Breast epithelium (tissue), 4 donors: ENCODE measurements at regions not wholly inside any gene's neighbourhood (a gene's known extent, or its start where the extent isn't known, plus 50 kb on each side); places are given as distances from the start of the nearest gene placed in this dataset.

ENCODE experiments used
- DNase-seq, 2 donors: peaks; one replicate each; pipeline ENCODE4 v3.0.0-alpha.2; 2019; ENCODE audit warnings: low spot score in 2 of 2
- H3K27ac ChIP-seq, 2 donors: fragments of 200-600 bp; sonication (generic) in 1 of 2; one replicate each; pipeline ENCODE4 v1.5.1; 2016 to 2019; ENCODE audit warnings: mild to moderate bottlenecking in 1 of 2
- H3K27me3 ChIP-seq, 2 donors: fragments of 200-600 bp; sonication (generic) in 1 of 2; one replicate each; pipeline versions ENCODE4 v1.5.1 to v1.6.0; 2017 to 2019; ENCODE audit warnings: control low read depth in 1 of 2, mild to moderate bottlenecking in 1 of 2
- H3K36me3 ChIP-seq: fragments of 200-600 bp; one replicate; pipeline ENCODE4 v1.5.1; 2019
- H3K4me1 ChIP-seq, 2 donors: fragments of 200-600 bp; sonication (generic); one replicate each; pipeline ENCODE4 v1.5.1; 2016 to 2019; ENCODE audit warnings: control low read depth in 1 of 2
- H3K4me3 ChIP-seq, 3 donors: fragments of 200-600 bp; sonication (generic); 1 replicate in 2 of 3; 2 replicates in 1 of 3; pipeline ENCODE4 v1.5.1; 2016 to 2019; ENCODE audit warnings: mild to moderate bottlenecking in 3 of 3, moderate library complexity in 2 of 3
- H3K9me3 ChIP-seq, 2 donors: fragments of 200-600 bp; sonication (generic) in 1 of 2; one replicate each; pipeline ENCODE4 v1.5.1; 2016 to 2019; ENCODE audit warnings: control low read depth in 1 of 2
- CTCF ChIP-seq, 3 donors: fragments of 450-650 bp; IDR thresholded peaks; one replicate each; pipeline ENCODE4 v1.5.1; 2016 to 2017; ENCODE audit warnings: antibody characterized with exemption in 3 of 3, mild to moderate bottlenecking in 3 of 3, moderate library complexity in 3 of 3
- POLR2A ChIP-seq: fragments of 450-650 bp; IDR thresholded peaks from one replicate; pipeline ENCODE4 v1.6.1; 2016; ENCODE audit warnings: antibody characterized with exemption, mild to moderate bottlenecking, moderate library complexity
- POLR2AphosphoS5 ChIP-seq, 3 donors: sonication (generic); formaldehyde crosslinking; IDR thresholded peaks; one replicate each; pipeline ENCODE4 v1.6.1; 2017; ENCODE audit warnings: antibody characterized with exemption in 3 of 3
- intact Hi-C: fragments of 100-400 bp; cut with DNase I; formaldehyde crosslinking; loops from one replicate; pipeline ENCODE4 v1.15.1; 2023; ENCODE audit warnings: low total_unique reads

- TF ChIP-seq POLR2A (no peak), POLR2AphosphoS5 (IDR thresholded peaks at IDR 0.05) (no peak), CTCF (IDR thresholded peaks at IDR 0.05) (no peak)
Observed at GRCh38 chr7:132044247-132044646, 487.8 kb upstream of the PODXL start.

DNA sequence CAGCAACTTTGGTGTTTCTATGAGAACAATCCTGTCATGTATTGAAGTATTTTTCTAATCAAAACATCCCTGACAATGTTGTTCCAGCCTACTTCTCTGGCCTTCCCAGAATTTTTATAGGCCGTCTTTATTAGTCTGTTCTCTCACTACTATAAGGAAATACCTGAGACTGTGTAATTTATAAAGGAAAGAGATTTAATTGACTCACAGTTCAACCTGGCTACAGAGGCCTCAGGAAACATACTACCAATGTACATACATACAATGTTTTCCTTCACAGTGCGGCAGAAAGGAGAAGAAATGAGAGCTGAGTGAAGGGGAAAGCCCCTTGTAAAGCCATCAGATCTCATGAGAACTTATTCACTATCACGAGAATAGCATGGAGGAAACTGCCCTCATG is 484.7 kb upstream of the PODXL start:
- Histone ChIP-seq H3K36me3 (no peaks in the 10 kb centered on the region), H3K4me1 (no peaks in the 10 kb centered on the region), H3K9me3 (no peaks in the 10 kb centered on the region), H3K27me3 (no peaks in the 10 kb centered on the region), H3K27ac (no peak overlapping the region), H3K4me3 (no peak overlapping the region)
- TF ChIP-seq POLR2AphosphoS5 (IDR thresholded peaks at IDR 0.05) (no peak), CTCF (IDR thresholded peaks at IDR 0.05) (no peak), POLR2A (no peak)
- DNase-seq, result no peak
- intact Hi-C loops, result no loop called here

More at GRCh38 chr7:132044247-132044646, 487.8 kb upstream of the PODXL start:
- no peak for DNase-seq
- Histone ChIP-seq H3K4me1 (no peaks in the 10 kb centered on the region), H3K4me3 (no peak overlapping the region), H3K27me3 (no peaks in the 10 kb centered on the region), H3K9me3 (no peaks in the 10 kb centered on the region), H3K27ac (no peak overlapping the region), H3K36me3 (no peaks in the 10 kb centered on the region)
- intact Hi-C loops, result no loop called here

DNA sequence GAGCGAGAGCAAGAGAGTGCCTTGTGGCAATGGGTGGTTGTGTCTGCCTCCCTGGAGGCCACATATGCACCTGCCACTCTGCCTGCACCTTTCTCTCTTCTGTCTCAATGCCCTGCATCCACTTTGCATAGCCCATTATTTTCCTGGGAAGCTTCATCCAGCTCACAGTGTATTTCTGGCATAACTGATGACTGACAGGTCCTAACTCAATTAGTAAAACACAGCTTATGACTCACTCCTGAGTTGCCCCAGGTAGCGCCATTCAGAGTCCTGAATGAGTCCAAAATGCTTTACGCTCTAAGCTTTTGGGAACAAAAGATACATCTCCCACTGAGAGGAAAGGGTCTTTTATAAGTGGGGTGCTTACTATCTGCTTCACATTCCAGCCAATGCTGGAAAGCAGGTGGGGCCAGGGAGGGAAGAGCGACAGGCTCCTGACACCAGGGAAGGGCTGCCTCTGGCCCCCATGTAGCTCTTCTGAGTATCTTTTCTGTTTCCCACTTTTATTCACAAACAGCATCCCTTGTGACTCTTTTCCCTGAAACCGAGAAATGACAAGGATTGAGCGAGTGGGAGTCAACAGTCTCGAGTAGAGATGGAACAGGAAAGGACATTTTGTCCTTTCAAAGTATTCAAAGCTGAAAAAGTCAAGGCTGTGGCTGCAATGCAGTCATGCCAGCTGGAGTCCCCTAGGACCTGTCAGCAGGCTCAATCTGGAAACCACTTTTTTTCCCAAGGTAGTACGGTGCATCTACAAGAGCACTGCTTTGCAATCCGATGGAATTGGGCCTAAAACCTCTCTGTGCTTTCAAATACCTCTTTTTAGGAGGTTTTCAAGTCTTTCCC is 479.3 kb upstream of the PODXL start:
- no peaks in the 10 kb centered on the region for H3K27me3 ChIP-seq
- no peak overlapping the region for H3K4me3 ChIP-seq
- H3K36me3 ChIP-seq, result no peaks in the 10 kb centered on the region
- H3K27ac ChIP-seq, result no peak overlapping the region
- no peak for DNase-seq
- H3K4me1 ChIP-seq, result no peaks in the 10 kb centered on the region
- no peak for TF ChIP-seq POLR2A
- no peak for TF ChIP-seq CTCF (IDR thresholded peaks at IDR 0.05)
- H3K9me3 ChIP-seq, result no peaks in the 10 kb centered on the region
- intact Hi-C loops, result no loop called here

DNA sequence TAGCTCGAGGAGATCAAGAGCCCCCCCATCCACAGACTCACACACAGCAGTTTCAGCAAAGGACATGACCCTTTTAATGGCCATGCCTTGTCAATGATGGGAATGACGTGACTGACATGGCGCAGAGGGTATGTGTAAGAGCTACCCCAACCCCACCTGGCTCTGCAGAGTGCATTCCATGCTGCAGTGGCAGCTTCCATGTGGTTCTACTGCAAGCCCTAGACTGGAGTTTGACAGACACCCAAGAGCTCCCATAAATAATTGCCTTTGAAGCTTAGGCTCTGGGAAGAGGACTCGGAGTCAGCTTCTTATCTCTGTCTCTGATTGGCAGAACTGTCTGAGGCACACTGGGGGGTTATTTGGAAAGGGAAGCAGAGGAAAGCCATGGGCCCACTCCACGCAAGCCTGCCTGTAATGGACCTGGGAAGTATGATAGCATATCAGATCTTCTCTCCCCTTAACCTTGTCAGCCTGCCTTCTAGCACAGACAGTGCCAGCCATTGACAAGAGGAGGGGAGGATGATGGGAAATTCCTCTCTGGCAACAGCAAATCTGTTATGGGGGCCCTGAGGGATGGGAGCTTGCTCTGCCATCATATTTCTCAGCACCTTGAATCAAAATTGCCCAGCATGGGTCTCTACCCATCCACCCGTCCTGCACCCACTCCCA is 478.5 kb upstream of the PODXL start:
- DNase-seq, result no peak
- H3K27me3 ChIP-seq, result no peaks in the 10 kb centered on the region
- H3K4me3 ChIP-seq, result no peak overlapping the region
- H3K4me1 ChIP-seq, result no peaks in the 10 kb centered on the region
- no peak overlapping the region for H3K27ac ChIP-seq
- no peaks in the 10 kb centered on the region for H3K9me3 ChIP-seq
- no peaks in the 10 kb centered on the region for H3K36me3 ChIP-seq
- intact Hi-C loops, result no loop called here
- TF ChIP-seq POLR2A, result no peak
- TF ChIP-seq CTCF (IDR thresholded peaks at IDR 0.05), result no peak
- no peak for TF ChIP-seq POLR2AphosphoS5 (IDR thresholded peaks at IDR 0.05)

GRCh38 chr7:132030883-132031282 is 474.5 kb upstream of the PODXL start:
- no peaks in the 10 kb centered on the region for H3K36me3 ChIP-seq
- no peak overlapping the region for H3K27ac ChIP-seq
- DNase-seq, result no peak
- H3K4me3 ChIP-seq, result no peak overlapping the region
- intact Hi-C loops, result no loop called here
- H3K9me3 ChIP-seq, result no peaks in the 10 kb centered on the region
- H3K27me3 ChIP-seq, result no peaks in the 10 kb centered on the region
- TF ChIP-seq POLR2AphosphoS5 (IDR thresholded peaks at IDR 0.05) (no peak), CTCF (IDR thresholded peaks at IDR 0.05) (no peak), POLR2A (no peak)
- H3K4me1 ChIP-seq, result no peaks in the 10 kb centered on the region
